CD14-positive monocyte (primary cell): ENCODE measurements at regions not wholly inside any gene's neighbourhood (a gene's known extent, or its start where the extent isn't known, plus 50 kb on each side); places are given as distances from the start of the nearest gene placed in this dataset.

Experiments used
- DNase-seq, 3 donors: peaks; one replicate each; pipeline ENCODE4 v3.0.0-alpha.2; 2011 to 2022
- H2AFZ ChIP-seq: 2 replicates; pipeline ENCODE4 v1.6.0; 2012; ENCODE audit warnings: mild to moderate bottlenecking, low read depth, low read length, inconsistent platforms; ENCODE audit not compliant: insufficient read depth, poor library complexity, severe bottlenecking
- H3K27ac ChIP-seq, 2 donors: 1 replicate in 1 of 2; 2 replicates in 1 of 2; pipeline ENCODE4 v1.5.1; 2012 to 2013; ENCODE audit warnings: low read length in 2 of 2, control low read depth in 1 of 2, inconsistent platforms in 1 of 2, low read depth in 1 of 2, mild to moderate bottlenecking in 1 of 2
- H3K27me3 ChIP-seq, 2 donors: one replicate each; pipeline versions ENCODE4 v1.6.0 to v1.6.1; 2011 to 2013; ENCODE audit warnings: low read length in 2 of 2; ENCODE audit not compliant: control insufficient read depth in 2 of 2, insufficient read depth in 2 of 2
- H3K36me3 ChIP-seq, 2 donors: replicated peaks in 1 of 2; 1 replicate in 1 of 2; 2 replicates in 1 of 2; pipeline versions ENCODE4 v1.5.1 to v1.6.1; 2012 to 2013; ENCODE audit warnings: low read length in 2 of 2, control low read depth in 1 of 2, inconsistent platforms in 1 of 2, mild to moderate bottlenecking in 1 of 2; ENCODE audit not compliant: insufficient read depth in 2 of 2, control insufficient read depth in 1 of 2
- H3K4me1 ChIP-seq, 2 donors: 1 replicate in 1 of 2; 2 replicates in 1 of 2; pipeline versions ENCODE4 v1.5.1 to v1.6.1; 2012 to 2013; ENCODE audit warnings: low read length in 2 of 2, control low read depth in 1 of 2, inconsistent platforms in 1 of 2, mild to moderate bottlenecking in 1 of 2, moderate library complexity in 1 of 2; ENCODE audit not compliant: insufficient read depth in 2 of 2, control insufficient read depth in 1 of 2
- H3K4me2 ChIP-seq: replicated peaks from 2 replicates; pipeline ENCODE3; 2012; ENCODE audit warnings: low read length, moderate library complexity, mild to moderate bottlenecking; ENCODE audit not compliant: poor library complexity, severe bottlenecking; ENCODE audit errors: extremely low read depth
- H3K4me3 ChIP-seq, 3 experiments: fragments of 200-600 bp in 1 of 3; sonication (generic) in 1 of 3; replicated peaks in 1 of 3; 1 replicate in 2 of 3; 2 replicates in 1 of 3; pipeline ENCODE4 v1.5.1; 2011 to 2013; ENCODE audit warnings: low read length in 3 of 3, mild to moderate bottlenecking in 3 of 3, control low read depth in 2 of 3, low read depth in 2 of 3, inconsistent platforms in 1 of 3, moderate library complexity in 1 of 3
- H3K79me2 ChIP-seq: 2 replicates; pipeline ENCODE4 v1.6.0; 2012; ENCODE audit warnings: mild to moderate bottlenecking, control low read depth, inconsistent platforms, low read length, moderate library complexity; ENCODE audit not compliant: insufficient read depth
- H3K9ac ChIP-seq: 2 replicates; pipeline ENCODE4 v1.6.0; 2017; ENCODE audit warnings: low read length, mild to moderate bottlenecking; ENCODE audit not compliant: insufficient read depth, poor library complexity, severe bottlenecking
- H3K9me3 ChIP-seq, 2 donors: replicated peaks in 1 of 2; 1 replicate in 1 of 2; 2 replicates in 1 of 2; pipeline versions ENCODE4 v1.5.1 to v1.6.1; 2012 to 2013; ENCODE audit warnings: low read length in 2 of 2, control low read depth in 1 of 2; ENCODE audit not compliant: control insufficient read depth in 1 of 2, insufficient read depth in 1 of 2
- H4K20me1 ChIP-seq: 2 replicates; pipeline ENCODE4 v1.6.0; 2012; ENCODE audit warnings: mild to moderate bottlenecking, low read length, control low read depth, moderate library complexity; ENCODE audit not compliant: insufficient read depth
- H3K27ac Mint-ChIP-seq, 7 donors: one replicate each; pipeline ENCODE4 v1.8.0; 2020; ENCODE audit warnings: mild to moderate bottlenecking in 7 of 7, mixed read lengths in 7 of 7, moderate library complexity in 6 of 7, inconsistent platforms in 2 of 7
- H3K27me3 Mint-ChIP-seq, 3 donors: one replicate each; pipeline ENCODE4 v1.8.0; 2021 to 2022; ENCODE audit warnings: low read depth in 3 of 3, mild to moderate bottlenecking in 3 of 3, mixed read lengths in 3 of 3, moderate library complexity in 3 of 3, inconsistent platforms in 1 of 3
- H3K36me3 Mint-ChIP-seq, 2 donors: one replicate each; pipeline ENCODE4 v1.8.0; 2020; ENCODE audit warnings: mixed read lengths in 2 of 2, inconsistent platforms in 1 of 2, mild to moderate bottlenecking in 1 of 2
- H3K4me1 Mint-ChIP-seq: one replicate; pipeline ENCODE4 v1.8.0; 2020; ENCODE audit warnings: mild to moderate bottlenecking, mixed read lengths
- H3K4me3 Mint-ChIP-seq, 2 donors: one replicate each; pipeline ENCODE4 v1.8.0; 2020; ENCODE audit warnings: mild to moderate bottlenecking in 2 of 2, mixed read lengths in 2 of 2, moderate library complexity in 1 of 2
- H3K9me3 Mint-ChIP-seq, 7 donors: one replicate each; pipeline ENCODE4 v1.8.0; 2020 to 2022; ENCODE audit warnings: mixed read lengths in 7 of 7, mild to moderate bottlenecking in 6 of 7, moderate library complexity in 6 of 7, inconsistent platforms in 2 of 7
- CTCF ChIP-seq: fragments of 200-600 bp; IDR thresholded peaks from one replicate; pipeline ENCODE4 v1.8.0; 2022; ENCODE audit warnings: antibody characterized with exemption, mild to moderate bottlenecking
- WGBS: methylation state at CpG from one replicate; pipeline ENCODE4 v1.1.5; 2013; ENCODE audit warnings: missing lambda C conversion rate; ENCODE audit not compliant: insufficient coverage; 5-methylcytosine and 5-hydroxymethylcytosine counted together
- intact Hi-C, 2 donors: fragments of 100-400 bp; cut with micrococcal nuclease; formaldehyde crosslinking; loops; one replicate each; pipeline versions ENCODE4 v1.15.0 to v1.15.1; 2023

- Histone ChIP-seq H3K9ac (no peak overlapping the region), H3K79me2 (no peaks in the 10 kb centered on the region), H3K27ac (no peak overlapping the region), H4K20me1 (no peaks in the 10 kb centered on the region), H3K27me3 (no peaks in the 10 kb centered on the region), H3K4me2 (no peak overlapping the region), H2AFZ (no peak overlapping the region), H3K9me3 (peaks cover 0 to 15% of the 10 kb centered on the region in 2 donors), H3K4me1 (no peaks in the 10 kb centered on the region), H3K4me3 (no peak overlapping the region), H3K36me3 (no peaks in the 10 kb centered on the region)
- Mint-ChIP-seq H3K27me3 (peaks cover 0 to 5% (median 2%) of the 10 kb centered on the region in 3 donors), H3K27ac (peak overlapping the region in 1 of 7 donors; percentile 25), H3K9me3 (peaks cover 8 to 18% (median 13%) of the 10 kb centered on the region in 7 donors), H3K4me3 (no peak overlapping the region), H3K36me3 (no peaks in the 10 kb centered on the region), H3K4me1 (no peaks in the 10 kb centered on the region)
- DNase-seq, result no peak
- intact Hi-C loops, result no loop called here
- WGBS, result 100% methylated on average over 1 of the region's 9 CpGs
- no peak for TF ChIP-seq CTCF
These were observed 616.6 kb downstream of the IRX1 start for GRCh38 chr5:4212071-4212739.

GRCh38 chr5:4212981-4213819 is 617.6 kb downstream of the IRX1 start:
- DNase-seq, result no peak
- Histone ChIP-seq H3K27me3 (no peaks in the 10 kb centered on the region), H2AFZ (no peak overlapping the region), H3K9me3 (peaks cover 0 to 11% of the 10 kb centered on the region in 2 donors), H3K9ac (no peak overlapping the region), H3K4me3 (no peak overlapping the region), H3K36me3 (no peaks in the 10 kb centered on the region), H4K20me1 (no peaks in the 10 kb centered on the region), H3K4me2 (no peak overlapping the region), H3K79me2 (no peaks in the 10 kb centered on the region), H3K4me1 (no peaks in the 10 kb centered on the region), H3K27ac (no peak overlapping the region)
- Mint-ChIP-seq H3K27me3 (peaks cover 0 to 5% (median 2%) of the 10 kb centered on the region in 3 donors), H3K36me3 (no peaks in the 10 kb centered on the region), H3K4me3 (no peak overlapping the region), H3K4me1 (no peaks in the 10 kb centered on the region), H3K9me3 (peaks cover 8 to 16% (median 11%) of the 10 kb centered on the region in 7 donors), H3K27ac (no peak overlapping the region)
- intact Hi-C loops, result no loop called here
- no peak for TF ChIP-seq CTCF
- WGBS, result 49% methylated on average over 8 of the region's 9 CpGs
